ENCODE measurements at regions not wholly inside any gene's neighbourhood (a gene's known extent, or its start where the extent isn't known, plus 50 kb on each side); places are given as distances from the start of the nearest gene placed in this dataset.

- no peaks in the 10 kb centered on the region for H4K20me1 ChIP-seq (ENCODE audit: insufficient read depth)
- no peaks in the 10 kb centered on the region for H3K4me1 ChIP-seq (ENCODE audit: control insufficient read depth in 1 of 2, insufficient read depth in 2 of 2, low read length in 2 of 2)
- DNase-seq (ENCODE audit: low read depth, low spot score) (no peak), ATAC-seq (no peak)
- no peak overlapping the region for H3K4me3 ChIP-seq (replicated peaks in 1 of 2; ENCODE audit: low read depth in 1 of 2, low read length in 2 of 2)
- H3K4me2 ChIP-seq (ENCODE audit: low read length): no peak overlapping the region
- H3K79me2 ChIP-seq (ENCODE audit: insufficient read depth, low read length): no peaks in the 10 kb centered on the region
- ChIA-PET CTCF (no interaction called here), POLR2A (no interaction called here), RAD21 (ENCODE audit: low non-redundant PET in 1 of 2, low total read pairs in 2 of 2, uncharacterized antibody in 2 of 2, unreplicated experiment in 2 of 2) (no interaction called here)
- BruUV-seq (replicated peaks): no TSS peak
- TF ChIP-seq ZNF274 (IDR thresholded peaks at IDR 0.05; ENCODE audit: low read depth, low read length) (no peak), SIN3A (IDR thresholded peaks at IDR 0.05; ENCODE audit: low read depth) (no peak), SP1 (IDR thresholded peaks at IDR 0.05; ENCODE audit: low read depth) (no peak), CTCF (IDR thresholded peaks at IDR 0.05 in 2 of 3, conservative IDR thresholded peaks at IDR 0.05 in 1 of 3; ENCODE audit: borderline replicate concordance in 1 of 3, insufficient read depth in 1 of 3, low read depth in 2 of 3, low read length in 2 of 3) (no peak), ELF1 (IDR thresholded peaks at IDR 0.05; ENCODE audit: borderline replicate concordance, low read depth) (no peak), CBX3 (IDR thresholded peaks at IDR 0.05; ENCODE audit: low read depth) (no peak), TCF7L2 (IDR thresholded peaks at IDR 0.05; ENCODE audit: borderline replicate concordance, extremely low read depth, insufficient read depth, insufficient read length) (no peak)
- intact Hi-C loops (cut with micrococcal nuclease): no loop called here
- H3K9ac ChIP-seq (ENCODE audit: low read length): no peak overlapping the region
- H3K27me3 ChIP-seq (ENCODE audit: insufficient read depth, low read length): 0 out of 2 replicates have a peak, but pooled peaks cover 3% of the 10 kb centered on the region
- H3K9me3 ChIP-seq (ENCODE audit: control insufficient read depth in 1 of 2, insufficient read depth in 1 of 2, low read depth in 1 of 2, low read length in 2 of 2): no peaks in the 10 kb centered on the region
- no peaks in the 10 kb centered on the region for H3K9me2 ChIP-seq (ENCODE audit: insufficient read depth)
- no peak overlapping the region for H2AFZ ChIP-seq (ENCODE audit: low read depth, low read length, poor library complexity, severe bottlenecking)
- no peak overlapping the region for H3K27ac ChIP-seq (ENCODE audit: low read depth, low read length)
- H3K36me3 ChIP-seq (ENCODE audit: control insufficient read depth in 1 of 2, insufficient read depth in 2 of 2, low read length in 2 of 2): no peaks in the 10 kb centered on the region
These were observed 580.7 kb upstream of the MMS22L start for GRCh38 chr6:97863697-97864096.

- Histone ChIP-seq H3K9me3 (ENCODE audit: control insufficient read depth in 1 of 2, insufficient read depth in 1 of 2, low read depth in 1 of 2, low read length in 2 of 2) (no peaks in the 10 kb centered on the region), H3K4me1 (ENCODE audit: control insufficient read depth in 1 of 2, insufficient read depth in 2 of 2, low read length in 2 of 2) (no peaks in the 10 kb centered on the region), H3K27ac (ENCODE audit: low read depth, low read length) (no peak overlapping the region), H3K4me2 (ENCODE audit: low read length) (no peak overlapping the region), H2AFZ (ENCODE audit: low read depth, low read length, poor library complexity, severe bottlenecking) (no peak overlapping the region), H3K9me2 (ENCODE audit: insufficient read depth) (no peaks in the 10 kb centered on the region), H3K79me2 (ENCODE audit: insufficient read depth, low read length) (no peaks in the 10 kb centered on the region), H3K27me3 (ENCODE audit: insufficient read depth, low read length) (0 out of 2 replicates have a peak, but pooled peaks cover 3% of the 10 kb centered on the region), H3K36me3 (ENCODE audit: control insufficient read depth in 1 of 2, insufficient read depth in 2 of 2, low read length in 2 of 2) (no peaks in the 10 kb centered on the region), H4K20me1 (ENCODE audit: insufficient read depth) (no peaks in the 10 kb centered on the region), H3K4me3 (replicated peaks in 1 of 2; ENCODE audit: low read depth in 1 of 2, low read length in 2 of 2) (no peak overlapping the region), H3K9ac (ENCODE audit: low read length) (no peak overlapping the region)
- ChIA-PET CTCF (no interaction called here), RAD21 (ENCODE audit: low non-redundant PET in 1 of 2, low total read pairs in 2 of 2, uncharacterized antibody in 2 of 2, unreplicated experiment in 2 of 2) (no interaction called here), POLR2A (no interaction called here)
- ATAC-seq (no peak), DNase-seq (ENCODE audit: low read depth, low spot score) (no peak)
- BruUV-seq (replicated peaks): no TSS peak
- intact Hi-C loops (cut with micrococcal nuclease): no loop called here
- TF ChIP-seq EGR1 (IDR thresholded peaks at IDR 0.05; ENCODE audit: low read depth) (no peak), ZBTB33 (IDR thresholded peaks at IDR 0.05; ENCODE audit: extremely low read depth, insufficient replicate concordance, low read length) (no peak), POLR2A (IDR thresholded peaks at IDR 0.05; ENCODE audit: borderline replicate concordance, extremely low read depth, insufficient read depth, insufficient read length) (no peak), EZH2 (IDR thresholded peaks at IDR 0.05) (no peak), ATF3 (IDR thresholded peaks at IDR 0.05) (no peak), TCF7L2 (IDR thresholded peaks at IDR 0.05; ENCODE audit: borderline replicate concordance, extremely low read depth, insufficient read depth, insufficient read length) (no peak), MAX (IDR thresholded peaks at IDR 0.05) (no peak), YY1 (IDR thresholded peaks at IDR 0.05; ENCODE audit: extremely low read depth, insufficient replicate concordance, low read depth, low read length) (no peak), SRF (IDR thresholded peaks at IDR 0.05; ENCODE audit: low read depth) (no peak), ELF1 (IDR thresholded peaks at IDR 0.05; ENCODE audit: borderline replicate concordance, low read depth) (no peak), SIN3A (IDR thresholded peaks at IDR 0.05; ENCODE audit: low read depth) (no peak)
These were observed 581.4 kb upstream of the MMS22L start for GRCh38 chr6:97864366-97864765.

Measured in HCT116 (cell line).